ENCODE measurements at regions not wholly inside any gene's neighbourhood (a gene's known extent, or its start where the extent isn't known, plus 50 kb on each side); places are given as distances from the start of the nearest gene placed in this dataset.

DNA sequence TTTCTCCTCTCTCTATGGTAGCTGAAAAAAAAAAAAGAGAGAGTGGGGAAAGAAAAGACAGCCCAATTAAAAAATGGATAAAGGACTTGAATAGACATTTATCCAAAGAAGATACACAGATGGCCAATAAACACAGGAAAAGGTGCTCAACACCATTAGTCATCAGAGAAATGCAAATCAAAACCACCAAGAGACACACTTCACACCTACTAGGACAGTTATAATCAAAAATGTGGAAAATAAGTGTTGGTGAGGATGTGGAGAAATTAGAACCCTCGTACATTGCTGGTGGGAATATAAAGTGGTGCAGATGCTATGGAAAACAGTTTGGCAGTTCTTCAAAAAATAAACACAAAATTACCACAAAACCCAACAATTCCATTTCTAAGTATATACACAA is 172.4 kb upstream of the GRIN2B start:
- no peak for DNase-seq (ENCODE audit: low spot score)

GRCh38 chr12:14156606-14157005 is 175.2 kb upstream of the GRIN2B start:
- DNase-seq (ENCODE audit: low spot score), result no peak

- DNase-seq (ENCODE audit: low spot score), result no peak
Measured at GRCh38 chr12:14157088-14157747, 175.8 kb upstream of the GRIN2B start.

- no peak for DNase-seq (ENCODE audit: low spot score)
Measured at GRCh38 chr12:14164266-14164665, 182.9 kb upstream of the GRIN2B start.

GRCh38 chr12:14167005-14167628 is 185.7 kb upstream of the GRIN2B start:
- DNase-seq (ENCODE audit: low spot score), result peak; percentile 71

GRCh38 chr12:14169281-14169680 is 187.9 kb upstream of the GRIN2B start:
- DNase-seq (ENCODE audit: low spot score), result no peak

- no peak for DNase-seq (ENCODE audit: low spot score)
Measured at GRCh38 chr12:14171106-14171505, 189.7 kb upstream of the GRIN2B start.

- DNase-seq (ENCODE audit: low spot score), result no peak
Measured at GRCh38 chr12:14175206-14175605, 190.3 kb upstream of the ATF7IP start.

DNA sequence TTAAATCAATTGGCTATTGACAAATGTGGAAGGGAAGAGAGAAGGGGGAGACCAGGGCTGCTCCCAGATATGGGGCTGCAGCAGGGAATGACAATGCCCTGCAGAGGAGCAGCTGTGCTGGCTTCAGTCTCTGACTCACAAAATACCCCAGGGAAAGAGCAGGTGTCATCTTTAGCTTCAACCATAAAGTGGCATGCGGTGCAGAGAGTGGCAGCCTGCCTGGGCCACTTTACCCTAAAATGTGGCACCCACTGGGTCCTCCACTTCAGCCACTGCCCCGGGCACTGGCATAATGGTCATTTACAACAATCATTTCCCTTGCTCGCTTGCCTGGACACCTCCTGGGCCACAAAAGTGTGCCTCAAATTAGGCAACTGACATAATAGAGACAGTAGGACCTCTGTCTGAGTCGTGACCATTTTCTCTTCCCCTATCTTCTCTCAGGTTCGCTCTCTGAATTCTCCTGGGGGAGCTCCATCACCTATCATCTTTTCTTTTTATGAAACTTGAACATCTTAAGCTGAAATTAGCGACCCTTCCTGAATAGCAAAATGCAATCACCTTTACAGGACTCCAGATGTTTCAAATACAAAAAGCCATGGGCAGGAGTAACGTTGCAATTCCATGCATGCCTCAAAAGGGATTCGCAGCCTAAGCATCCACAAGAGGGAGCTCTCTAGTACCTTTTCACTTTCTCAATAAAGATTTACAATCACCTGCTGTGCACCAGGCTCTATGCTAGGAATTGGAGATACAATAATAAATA is 179.9 kb upstream of the ATF7IP start:
- peak; percentile 61 for DNase-seq (ENCODE audit: low spot score)

DNA sequence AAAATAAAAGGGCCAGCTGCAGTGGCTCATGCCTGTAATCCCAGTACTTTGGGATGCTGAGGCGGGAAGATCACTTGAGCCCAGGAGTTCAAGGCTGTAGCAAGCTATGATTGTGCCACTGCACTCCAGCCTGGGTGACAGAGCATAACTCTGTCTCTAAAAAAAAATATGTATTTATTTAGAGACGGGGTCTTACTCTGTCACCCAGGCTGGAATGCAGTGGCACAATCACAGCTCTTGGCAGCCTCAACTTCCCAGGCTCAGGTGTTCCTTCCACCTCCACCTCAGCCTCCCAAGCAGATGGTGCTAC is 179.3 kb upstream of the ATF7IP start:
- DNase-seq (ENCODE audit: low spot score), result no peak

DNA sequence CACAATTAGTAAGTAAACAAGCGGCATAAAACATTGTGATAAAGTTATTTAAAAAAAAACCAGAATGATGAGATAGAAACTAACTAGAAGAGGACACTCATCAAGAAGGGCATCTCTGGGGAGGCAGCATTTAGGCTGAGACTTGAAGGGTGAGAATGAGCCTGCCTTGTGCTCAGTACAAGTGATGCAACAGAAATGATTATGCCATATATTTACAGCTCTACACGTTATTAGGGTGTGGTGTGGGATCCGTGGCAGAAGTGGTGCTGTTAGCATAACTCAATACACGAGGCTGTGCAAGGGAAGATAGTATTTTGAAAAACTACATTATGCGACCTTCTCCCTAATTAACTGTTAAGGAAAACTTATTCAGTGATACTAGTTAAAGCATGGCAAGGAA is 178.5 kb upstream of the ATF7IP start:
- DNase-seq (ENCODE audit: low spot score), result no peak

DNA sequence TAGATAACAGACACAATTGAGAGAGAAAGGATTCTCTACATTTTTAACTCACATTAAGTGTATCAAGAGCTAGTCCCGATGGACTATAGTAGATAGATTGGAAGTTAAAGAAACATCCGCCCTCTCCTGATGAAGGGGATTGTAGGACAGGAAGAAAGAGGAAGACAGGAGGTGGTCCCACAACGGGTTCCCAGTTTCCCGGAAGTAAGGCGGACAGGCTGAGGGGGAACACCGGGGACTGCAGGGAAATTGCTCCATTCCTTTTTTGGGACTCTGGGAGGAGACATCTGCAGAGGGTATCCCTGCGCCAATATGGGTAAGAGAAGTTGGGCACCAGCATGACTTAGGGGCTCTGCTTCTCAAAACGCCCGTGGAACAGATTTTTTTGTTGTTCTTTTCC is 177.5 kb upstream of the ATF7IP start:
- DNase-seq (ENCODE audit: low spot score), result no peak

DNA sequence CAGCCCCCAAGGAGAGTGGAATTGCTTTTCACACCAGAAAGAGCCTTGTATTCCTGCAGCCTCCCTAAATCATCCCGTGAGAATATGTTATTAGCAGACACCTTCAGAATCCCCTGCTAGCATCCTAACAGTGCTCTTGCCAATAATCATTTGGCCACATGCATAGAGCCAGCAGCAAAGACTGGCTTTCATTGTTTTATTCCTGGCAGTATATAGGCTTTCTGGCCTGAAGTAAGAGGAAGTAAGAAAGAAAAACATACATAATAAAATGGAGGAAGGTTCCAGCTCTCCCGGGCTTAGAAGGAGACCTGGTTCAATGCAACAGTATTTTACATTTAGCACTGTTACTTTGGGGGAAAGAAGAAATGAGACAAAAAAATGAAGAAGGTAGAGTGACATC is 176.7 kb upstream of the ATF7IP start:
- DNase-seq (ENCODE audit: low spot score), result no peak

- no peak for DNase-seq (ENCODE audit: low spot score)
Measured at GRCh38 chr12:14190694-14191093, 174.8 kb upstream of the ATF7IP start.

GRCh38 chr12:14191612-14192011 is 173.9 kb upstream of the ATF7IP start:
- no peak for DNase-seq (ENCODE audit: low spot score)

DNA sequence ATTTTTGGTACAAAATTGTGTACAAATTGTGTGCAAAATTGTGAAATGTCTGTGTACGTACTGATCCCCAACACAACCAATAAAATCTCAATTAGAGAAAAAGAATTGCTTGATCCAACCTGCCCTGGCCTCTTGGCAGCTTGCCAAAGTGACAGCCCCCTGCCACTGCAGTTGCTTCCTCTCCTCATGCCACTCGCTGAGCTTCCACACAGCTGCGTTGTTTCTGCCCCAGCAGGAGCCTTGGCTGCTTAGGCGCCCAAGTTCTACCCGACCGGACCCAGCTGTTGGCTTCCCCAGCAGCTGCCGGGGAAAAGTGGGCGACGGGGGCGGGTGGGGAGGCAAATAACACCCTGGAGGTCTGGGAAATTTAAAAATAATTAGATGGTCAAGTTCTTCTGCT is 171.8 kb upstream of the ATF7IP start:
- DNase-seq (ENCODE audit: low spot score), result no peak

GRCh38 chr12:14194572-14194971 is 170.9 kb upstream of the ATF7IP start:
- DNase-seq (ENCODE audit: low spot score), result no peak

GRCh38 chr12:14199455-14200198 is 165.9 kb upstream of the ATF7IP start:
- no peak for DNase-seq (ENCODE audit: low spot score)

GRCh38 chr12:14200598-14200997 is 164.9 kb upstream of the ATF7IP start:
- DNase-seq (ENCODE audit: low spot score), result no peak

- no peak for DNase-seq (ENCODE audit: low spot score)
Measured at GRCh38 chr12:14201291-14201690, 164.2 kb upstream of the ATF7IP start.

GRCh38 chr12:14207905-14208551 is 157.5 kb upstream of the ATF7IP start:
- no peak for DNase-seq (ENCODE audit: low spot score)

DNA sequence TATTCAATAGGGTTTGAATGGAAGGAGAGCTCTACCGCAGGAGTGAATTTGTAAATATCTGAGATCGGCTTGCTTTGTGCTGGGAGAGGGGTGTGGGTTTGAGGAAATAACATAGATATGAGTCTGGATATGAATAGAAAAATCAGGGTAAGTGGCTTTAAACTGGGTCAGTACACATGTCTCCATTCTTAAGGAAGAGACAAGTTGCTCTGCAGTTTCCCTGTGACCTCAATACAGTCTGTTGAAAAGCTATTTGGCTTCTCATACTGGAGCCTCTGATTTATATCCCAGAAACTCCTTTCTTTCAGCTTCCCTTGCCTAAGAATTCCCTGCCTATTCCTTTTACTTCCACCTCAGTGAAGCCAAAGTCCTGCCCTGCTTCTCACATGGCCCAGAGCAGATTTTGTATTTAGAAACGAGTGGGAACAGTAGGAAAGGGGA is 153.5 kb upstream of the ATF7IP start:
- peak; percentile 44 for DNase-seq (ENCODE audit: low spot score)

All from Ammon's horn (tissue), 1 donor.